ENCODE measurements at regions not wholly inside any gene's neighbourhood (a gene's known extent, or its start where the extent isn't known, plus 50 kb on each side); places are given as distances from the start of the nearest gene placed in this dataset.
"Not testable (repeated sequence)": the region's sequence is repeated elsewhere in the genome, so short reads cannot be mapped to it uniquely, and the experiment has no call there.

DNA sequence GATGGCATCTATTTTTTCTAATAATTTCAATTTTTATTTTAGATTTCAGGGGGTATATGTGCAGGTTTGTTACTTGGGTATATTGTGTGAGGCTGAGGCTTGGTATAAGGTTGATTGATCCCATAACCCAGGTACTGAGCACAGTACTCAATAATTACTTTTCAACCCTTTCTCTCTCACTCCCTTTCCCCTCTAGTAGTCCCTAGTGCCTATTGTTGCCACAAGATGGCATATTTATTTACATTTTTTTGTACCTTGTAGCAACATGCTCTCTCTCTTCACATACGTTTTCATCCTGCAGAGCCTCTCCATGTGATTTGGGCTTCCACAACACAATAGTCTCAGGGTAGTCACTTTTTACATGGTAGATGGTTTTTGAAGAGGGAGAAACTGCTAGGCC is 172.0 kb downstream of the ATOH1 start:
- 82% methylated on average over 1 of the region's 1 CpG; no CpG with 5 or more reads in 1 of the 2 experiments for WGBS, 2 experiments
- Histone ChIP-seq H3K4me3 (ENCODE audit: insufficient read depth, low read depth, low read length) (no peak overlapping the region), H3K27me3 (ENCODE audit: control insufficient read depth, insufficient read depth, low read length, poor library complexity, severe bottlenecking) (no peaks in the 10 kb centered on the region), H3K27ac (ENCODE audit: insufficient read depth, low read depth, low read length, poor library complexity, severe bottlenecking) (no peak overlapping the region), H3K4me1 (ENCODE audit: control insufficient read depth, insufficient read depth, low read length) (no peaks in the 10 kb centered on the region), H3K36me3 (ENCODE audit: control insufficient read depth, insufficient read depth, low read length) (no peaks in the 10 kb centered on the region), H3K9me3 (ENCODE audit: control insufficient read depth, low read length) (no peaks in the 10 kb centered on the region)

GRCh38 chr4:94006932-94007331 is 178.4 kb downstream of the ATOH1 start:
- no peaks in the 10 kb centered on the region for H3K9me3 ChIP-seq (ENCODE audit: control insufficient read depth, low read length)
- no peak overlapping the region for H3K27ac ChIP-seq (ENCODE audit: insufficient read depth, low read depth, low read length, poor library complexity, severe bottlenecking)
- H3K4me3 ChIP-seq (ENCODE audit: insufficient read depth, low read depth, low read length), result no peak overlapping the region
- H3K36me3 ChIP-seq (ENCODE audit: control insufficient read depth, insufficient read depth, low read length), result no peaks in the 10 kb centered on the region
- H3K27me3 ChIP-seq (ENCODE audit: control insufficient read depth, insufficient read depth, low read length, poor library complexity, severe bottlenecking), result no peaks in the 10 kb centered on the region
- no peaks in the 10 kb centered on the region for H3K4me1 ChIP-seq (ENCODE audit: control insufficient read depth, insufficient read depth, low read length)
- 94% methylated on average over 1 of the region's 1 CpG for WGBS, 2 experiments

DNA sequence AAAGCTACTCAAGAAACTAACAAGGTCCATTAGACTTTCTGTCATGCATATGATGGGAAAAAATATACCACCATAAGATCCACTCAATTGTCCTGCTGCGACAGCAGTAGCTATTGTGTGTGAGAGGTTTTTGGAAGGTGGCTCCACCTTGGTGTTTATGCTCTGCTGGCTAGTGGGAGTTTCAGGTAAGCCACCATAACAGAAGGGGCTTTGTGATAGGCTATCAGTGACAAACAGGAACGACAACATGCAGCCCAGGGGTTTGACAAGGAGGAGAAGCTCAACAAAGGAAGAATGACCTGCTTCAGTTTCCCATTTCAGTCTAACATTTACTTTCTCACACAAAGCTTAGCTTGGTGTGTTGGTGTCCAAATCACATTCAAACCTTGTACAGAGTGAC is 182.6 kb downstream of the ATOH1 start:
- H3K27me3 ChIP-seq (ENCODE audit: control insufficient read depth, insufficient read depth, low read length, poor library complexity, severe bottlenecking), result no peaks in the 10 kb centered on the region
- H3K9me3 ChIP-seq (ENCODE audit: control insufficient read depth, low read length), result no peaks in the 10 kb centered on the region
- H3K27ac ChIP-seq (ENCODE audit: insufficient read depth, low read depth, low read length, poor library complexity, severe bottlenecking), result no peak overlapping the region
- H3K4me3 ChIP-seq (ENCODE audit: insufficient read depth, low read depth, low read length), result no peak overlapping the region
- WGBS, 2 experiments, result 69 to 79% methylated on average over 2 of the region's 2 CpGs
- no peaks in the 10 kb centered on the region for H3K4me1 ChIP-seq (ENCODE audit: control insufficient read depth, insufficient read depth, low read length)
- H3K36me3 ChIP-seq (ENCODE audit: control insufficient read depth, insufficient read depth, low read length), result no peaks in the 10 kb centered on the region

GRCh38 chr4:94014484-94015136 is 186.1 kb downstream of the ATOH1 start:
- no peak overlapping the region for H3K27ac ChIP-seq (ENCODE audit: insufficient read depth, low read depth, low read length, poor library complexity, severe bottlenecking)
- no peaks in the 10 kb centered on the region for H3K36me3 ChIP-seq (ENCODE audit: control insufficient read depth, insufficient read depth, low read length)
- H3K4me3 ChIP-seq (ENCODE audit: insufficient read depth, low read depth, low read length), result no peak overlapping the region
- no peaks in the 10 kb centered on the region for H3K9me3 ChIP-seq (ENCODE audit: control insufficient read depth, low read length)
- H3K27me3 ChIP-seq (ENCODE audit: control insufficient read depth, insufficient read depth, low read length, poor library complexity, severe bottlenecking), result no peaks in the 10 kb centered on the region
- 83 to 100% methylated on average over 2 to 3 of the region's 3 CpGs for WGBS, 2 experiments
- no peaks in the 10 kb centered on the region for H3K4me1 ChIP-seq (ENCODE audit: control insufficient read depth, insufficient read depth, low read length)

DNA sequence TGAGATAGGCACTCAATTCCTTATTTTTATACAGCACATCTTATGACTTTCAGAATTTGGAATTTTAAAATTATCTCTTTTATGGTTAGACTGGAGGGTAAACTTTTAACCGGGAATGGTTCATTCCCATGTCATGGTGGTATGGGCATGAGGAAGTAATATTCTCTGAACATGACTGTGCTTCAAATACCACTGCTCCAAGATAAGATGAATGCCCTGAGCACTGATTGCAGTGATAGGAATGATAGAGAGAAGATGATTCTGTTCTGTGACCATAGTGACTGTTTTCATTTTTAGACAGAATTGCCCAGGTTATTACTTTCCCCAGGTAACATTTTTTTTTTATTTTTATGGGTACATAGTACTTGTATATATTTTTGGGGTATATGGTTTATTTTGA is 187.4 kb downstream of the ATOH1 start:
- no peaks in the 10 kb centered on the region for H3K27me3 ChIP-seq (ENCODE audit: control insufficient read depth, insufficient read depth, low read length, poor library complexity, severe bottlenecking)
- no peaks in the 10 kb centered on the region for H3K4me1 ChIP-seq (ENCODE audit: control insufficient read depth, insufficient read depth, low read length)
- no peak overlapping the region for H3K27ac ChIP-seq (ENCODE audit: insufficient read depth, low read depth, low read length, poor library complexity, severe bottlenecking)
- WGBS, 2 experiments, result 89 to 100% methylated on average over 1 of the region's 1 CpG
- H3K9me3 ChIP-seq (ENCODE audit: control insufficient read depth, low read length), result no peaks in the 10 kb centered on the region
- H3K36me3 ChIP-seq (ENCODE audit: control insufficient read depth, insufficient read depth, low read length), result no peaks in the 10 kb centered on the region
- H3K4me3 ChIP-seq (ENCODE audit: insufficient read depth, low read depth, low read length), result no peak overlapping the region

DNA sequence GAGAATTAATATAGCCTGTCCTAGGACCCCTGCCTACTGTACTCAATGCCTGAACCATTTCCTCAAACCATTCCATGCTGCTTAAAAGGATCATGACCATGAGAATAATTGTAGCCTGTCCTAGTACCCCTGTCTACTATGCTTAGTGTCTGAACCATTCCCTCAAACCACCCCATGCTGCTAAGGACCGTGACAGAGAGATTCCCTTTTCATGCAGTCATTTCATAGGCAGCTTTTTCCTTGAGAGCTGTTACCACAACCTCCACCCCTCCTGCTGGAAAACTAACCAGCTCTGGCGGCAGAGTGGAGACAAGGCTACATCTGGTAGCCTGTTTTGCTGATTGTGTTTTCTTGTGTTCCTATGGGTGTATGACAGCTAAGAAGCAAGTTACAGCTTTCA is 174.9 kb upstream of the SMARCAD1 start:
- no peaks in the 10 kb centered on the region for H3K27me3 ChIP-seq (ENCODE audit: control insufficient read depth, insufficient read depth, low read length, poor library complexity, severe bottlenecking)
- no peaks in the 10 kb centered on the region for H3K4me1 ChIP-seq (ENCODE audit: control insufficient read depth, insufficient read depth, low read length)
- no peak overlapping the region for H3K27ac ChIP-seq (ENCODE audit: insufficient read depth, low read depth, low read length, poor library complexity, severe bottlenecking)
- no peaks in the 10 kb centered on the region for H3K36me3 ChIP-seq (ENCODE audit: control insufficient read depth, insufficient read depth, low read length)
- H3K9me3 ChIP-seq (ENCODE audit: control insufficient read depth, low read length), result no peaks in the 10 kb centered on the region
- WGBS, 2 experiments, result 24 to 56% methylated on average over 1 to 2 of the region's 2 CpGs
- no peak overlapping the region for H3K4me3 ChIP-seq (ENCODE audit: insufficient read depth, low read depth, low read length)

DNA sequence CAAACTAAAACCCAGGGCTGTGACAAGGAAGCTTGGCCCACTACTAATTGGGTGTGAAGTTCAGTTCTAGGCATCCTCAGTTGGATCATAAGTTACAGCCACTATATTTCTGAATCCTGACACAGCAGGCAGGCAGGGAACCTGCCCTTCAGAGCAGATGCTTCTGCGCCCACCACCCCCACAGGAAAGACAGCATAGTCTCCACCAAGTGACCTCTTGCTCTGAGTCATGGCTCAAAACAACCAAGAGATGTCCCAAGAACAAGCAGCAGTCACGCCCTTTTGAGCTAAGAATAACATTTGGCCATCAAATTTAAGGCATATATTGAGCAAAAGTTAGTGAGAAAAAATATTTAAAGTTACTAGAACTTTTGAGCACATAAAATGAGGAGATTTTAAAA is 170.7 kb upstream of the SMARCAD1 start:
- Histone ChIP-seq H3K27me3 (ENCODE audit: control insufficient read depth, insufficient read depth, low read length, poor library complexity, severe bottlenecking) (no peaks in the 10 kb centered on the region), H3K4me3 (ENCODE audit: insufficient read depth, low read depth, low read length) (no peak overlapping the region), H3K36me3 (ENCODE audit: control insufficient read depth, insufficient read depth, low read length) (no peaks in the 10 kb centered on the region), H3K9me3 (ENCODE audit: control insufficient read depth, low read length) (no peaks in the 10 kb centered on the region), H3K4me1 (ENCODE audit: control insufficient read depth, insufficient read depth, low read length) (no peaks in the 10 kb centered on the region), H3K27ac (ENCODE audit: insufficient read depth, low read depth, low read length, poor library complexity, severe bottlenecking) (no peak overlapping the region)
- WGBS, 2 experiments, result 85 to 91% methylated on average over 1 to 2 of the region's 2 CpGs

DNA sequence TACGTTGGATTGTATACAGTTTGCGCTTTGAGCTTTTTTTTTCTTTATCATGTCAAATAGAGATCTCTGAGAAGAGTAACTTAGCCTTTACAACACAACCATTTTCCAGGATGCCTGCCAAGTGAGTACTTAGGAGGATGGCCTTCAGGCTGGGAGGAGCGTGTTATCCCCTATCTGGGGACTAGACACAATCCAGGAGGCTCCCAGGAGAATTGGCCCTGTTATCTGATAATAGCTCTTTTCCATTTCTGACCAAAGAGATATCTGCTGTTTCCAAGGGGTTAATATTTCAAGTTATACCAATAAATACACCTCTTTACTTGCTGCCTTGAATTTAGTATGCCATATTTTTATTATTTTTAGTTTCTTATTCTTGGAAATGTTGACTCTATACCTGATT is 169.5 kb upstream of the SMARCAD1 start:
- no peaks in the 10 kb centered on the region for H3K4me1 ChIP-seq (ENCODE audit: control insufficient read depth, insufficient read depth, low read length)
- H3K36me3 ChIP-seq (ENCODE audit: control insufficient read depth, insufficient read depth, low read length), result no peaks in the 10 kb centered on the region
- H3K9me3 ChIP-seq (ENCODE audit: control insufficient read depth, low read length), result no peaks in the 10 kb centered on the region
- H3K27me3 ChIP-seq (ENCODE audit: control insufficient read depth, insufficient read depth, low read length, poor library complexity, severe bottlenecking), result no peaks in the 10 kb centered on the region
- no peak overlapping the region for H3K27ac ChIP-seq (ENCODE audit: insufficient read depth, low read depth, low read length, poor library complexity, severe bottlenecking)
- 100% methylated on average over 3 of the region's 3 CpGs for WGBS, 2 experiments
- no peak overlapping the region for H3K4me3 ChIP-seq (ENCODE audit: insufficient read depth, low read depth, low read length)

DNA sequence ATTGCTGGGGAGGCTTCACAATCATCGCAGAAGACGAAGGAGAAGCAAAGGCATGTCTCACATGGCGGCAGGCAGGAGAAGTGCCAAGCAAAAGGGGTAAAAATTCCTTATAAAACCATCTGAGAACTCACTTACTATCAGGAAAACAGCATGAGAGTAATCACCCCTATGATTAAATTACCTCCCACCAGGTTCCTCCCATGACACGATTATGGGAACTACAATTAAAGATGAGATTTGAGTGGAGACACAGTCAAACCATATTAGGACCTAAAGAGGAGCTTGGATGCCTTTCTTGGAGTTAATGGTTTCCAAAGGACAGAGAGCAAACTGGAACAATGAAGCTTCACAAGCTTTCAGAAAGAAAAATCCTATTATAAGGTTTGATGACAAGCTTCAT is 168.4 kb upstream of the SMARCAD1 start:
- no peaks in the 10 kb centered on the region for H3K9me3 ChIP-seq (ENCODE audit: control insufficient read depth, low read length)
- H3K4me1 ChIP-seq (ENCODE audit: control insufficient read depth, insufficient read depth, low read length), result no peaks in the 10 kb centered on the region
- no peaks in the 10 kb centered on the region for H3K36me3 ChIP-seq (ENCODE audit: control insufficient read depth, insufficient read depth, low read length)
- H3K27me3 ChIP-seq (ENCODE audit: control insufficient read depth, insufficient read depth, low read length, poor library complexity, severe bottlenecking), result no peaks in the 10 kb centered on the region
- no peak overlapping the region for H3K4me3 ChIP-seq (ENCODE audit: insufficient read depth, low read depth, low read length)
- no peak overlapping the region for H3K27ac ChIP-seq (ENCODE audit: insufficient read depth, low read depth, low read length, poor library complexity, severe bottlenecking)
- 88 to 91% methylated on average over 3 to 4 of the region's 4 CpGs for WGBS, 2 experiments

DNA sequence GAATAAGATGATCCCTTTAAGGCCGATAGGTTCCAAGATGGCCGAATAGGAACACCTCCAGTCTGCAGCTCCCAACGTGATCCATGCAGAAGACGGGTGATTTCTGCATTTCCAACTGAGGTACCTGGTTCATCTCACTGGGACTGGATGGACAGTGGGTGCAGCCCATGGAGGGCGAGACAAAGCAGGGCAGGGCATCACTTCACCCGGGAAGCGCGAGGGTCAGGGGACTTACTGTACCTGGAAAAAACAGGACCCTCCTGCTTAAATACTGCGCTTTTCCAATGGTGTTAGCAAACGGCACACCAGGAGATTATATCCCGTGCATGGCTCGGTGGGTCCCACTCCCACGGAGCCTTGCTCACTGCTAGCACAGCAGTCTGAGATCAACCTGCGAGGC is 163.2 kb upstream of the SMARCAD1 start:
- H3K4me1 ChIP-seq (ENCODE audit: control insufficient read depth, insufficient read depth, low read length); H3K27me3 ChIP-seq (ENCODE audit: control insufficient read depth, insufficient read depth, low read length, poor library complexity, severe bottlenecking); H3K4me3 ChIP-seq (ENCODE audit: insufficient read depth, low read depth, low read length); H3K27ac ChIP-seq (ENCODE audit: insufficient read depth, low read depth, low read length, poor library complexity, severe bottlenecking); H3K9me3 ChIP-seq (ENCODE audit: control insufficient read depth, low read length); H3K36me3 ChIP-seq (ENCODE audit: control insufficient read depth, insufficient read depth, low read length): not testable (repeated sequence)
- WGBS, 2 experiments, result 96% methylated on average over 14 of the region's 14 CpGs

DNA sequence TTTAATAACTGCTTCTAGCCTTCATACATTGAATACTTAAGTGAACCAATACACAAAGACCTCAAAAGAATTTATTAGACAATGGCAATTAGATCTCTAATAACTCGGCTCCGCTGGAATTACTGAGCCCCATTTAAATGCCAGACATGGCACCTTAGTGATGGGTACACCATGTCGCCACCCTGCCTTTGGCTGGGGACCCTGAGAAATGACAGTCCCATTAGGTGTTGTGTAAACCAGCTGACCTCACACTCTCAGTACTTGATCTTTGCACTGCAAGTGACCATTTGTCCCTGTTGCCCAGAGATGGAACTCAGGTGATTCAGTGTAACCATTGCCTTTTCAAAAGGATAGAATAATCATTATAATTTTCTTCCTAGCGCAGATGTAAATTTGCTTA is 144.6 kb upstream of the SMARCAD1 start:
- Histone ChIP-seq H3K27me3 (ENCODE audit: control insufficient read depth, insufficient read depth, low read length, poor library complexity, severe bottlenecking) (no peaks in the 10 kb centered on the region), H3K36me3 (ENCODE audit: control insufficient read depth, insufficient read depth, low read length) (no peaks in the 10 kb centered on the region), H3K9me3 (ENCODE audit: control insufficient read depth, low read length) (no peaks in the 10 kb centered on the region), H3K4me3 (ENCODE audit: insufficient read depth, low read depth, low read length) (no peak overlapping the region), H3K27ac (ENCODE audit: insufficient read depth, low read depth, low read length, poor library complexity, severe bottlenecking) (no peak overlapping the region), H3K4me1 (ENCODE audit: control insufficient read depth, insufficient read depth, low read length) (no peaks in the 10 kb centered on the region)
- 92 to 94% methylated on average over 3 of the region's 4 CpGs for WGBS, 2 experiments

Measured in ectodermal cell (in vitro differentiated cells).